NCI-H748 (cell line): ENCODE measurements at regions not wholly inside any gene's neighbourhood (a gene's known extent, or its start where the extent isn't known, plus 50 kb on each side); places are given as distances from the start of the nearest gene placed in this dataset.

Experiments
- DNase-seq: peaks from one replicate; lab custom pipeline; 2025; ENCODE audit not compliant: unreplicated experiment; lab: John Stamatoyannopoulos, UW

- no peak for DNase-seq
Observed at GRCh38 chr10:121069061-121069850, 218.1 kb downstream of the WDR11 start.

DNA sequence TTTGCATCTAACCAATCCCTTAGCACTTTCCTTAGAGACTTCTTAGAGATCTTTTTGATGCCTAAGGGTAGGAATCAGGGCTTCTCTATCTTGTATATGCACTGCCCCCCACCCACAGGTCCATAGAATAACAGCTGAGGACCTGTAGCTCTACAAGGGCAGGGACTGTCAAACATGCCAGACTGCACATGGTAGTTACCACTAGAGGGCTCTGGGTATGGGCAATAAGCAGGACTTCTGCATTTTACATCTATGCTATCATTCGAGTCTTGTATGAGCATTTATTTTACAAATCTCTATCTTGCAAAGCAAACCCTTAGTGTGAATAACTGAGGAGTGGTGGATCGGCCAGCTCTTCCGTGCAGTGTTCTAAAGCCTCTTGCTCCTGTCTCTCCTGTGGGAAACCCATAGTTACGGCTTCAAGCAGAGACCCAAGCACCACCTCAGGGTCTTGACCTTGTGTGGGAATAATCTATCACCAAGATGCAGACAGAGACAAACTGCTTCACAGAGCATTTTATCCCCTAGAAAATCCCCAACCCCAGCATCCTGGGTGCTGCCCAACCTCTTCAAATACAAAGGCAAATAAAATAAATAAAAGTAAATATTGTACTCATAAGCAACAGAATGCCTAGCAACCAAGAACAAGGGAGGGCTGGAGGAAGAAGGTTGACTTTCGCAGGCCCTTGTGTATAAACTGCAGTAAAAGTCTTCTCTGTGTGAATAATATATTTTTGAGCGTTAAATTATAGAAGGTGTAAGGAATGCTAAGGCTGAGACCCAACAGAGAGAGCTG lies 219.3 kb downstream of the WDR11 start:
- peak; percentile 36 for DNase-seq

DNA sequence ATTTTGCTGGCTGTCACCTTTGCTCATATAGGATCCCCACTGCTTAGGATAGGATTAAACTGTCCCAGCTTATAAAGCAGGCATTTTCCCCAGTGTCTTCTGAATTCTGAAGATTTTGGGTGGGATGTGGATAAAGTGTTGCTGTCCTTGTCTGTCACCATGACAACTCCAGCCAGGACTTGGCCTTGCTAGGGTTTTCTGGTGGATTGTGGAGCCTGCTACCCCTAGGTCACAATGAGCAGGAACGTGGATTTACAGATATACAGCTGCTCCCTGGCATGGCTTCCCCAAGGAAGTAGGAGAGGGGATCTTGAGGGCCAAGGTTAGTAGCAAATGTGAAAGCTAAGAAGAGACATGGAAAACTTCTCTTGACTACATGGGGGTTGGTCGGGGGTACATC lies 220.7 kb downstream of the WDR11 start:
- DNase-seq = no peak

DNA sequence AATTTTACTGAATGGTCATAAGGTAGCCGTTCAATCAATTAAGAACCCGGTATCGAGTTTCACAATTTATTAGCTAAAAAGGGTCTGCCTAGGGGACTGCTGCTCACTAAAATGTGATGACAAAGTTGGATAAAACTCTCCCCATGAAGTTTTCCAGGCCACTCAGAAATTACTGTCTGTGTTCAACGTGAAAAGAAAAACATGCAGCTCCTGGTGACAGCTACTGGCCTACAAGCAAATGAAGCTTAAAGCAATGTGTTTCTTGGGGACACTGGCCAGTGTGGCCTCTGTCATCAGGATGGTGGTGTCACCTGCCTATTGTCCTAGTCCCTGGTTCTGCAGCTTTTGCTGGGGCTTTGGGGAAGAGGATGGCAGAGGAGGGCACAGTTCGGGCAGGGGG lies 222.6 kb downstream of the WDR11 start:
- no peak for DNase-seq

- DNase-seq = no peak
Observed at GRCh38 chr10:121076776-121077715, 225.9 kb downstream of the WDR11 start.

- no peak for DNase-seq
Observed at GRCh38 chr10:121078036-121078435, 226.9 kb downstream of the WDR11 start.

DNA sequence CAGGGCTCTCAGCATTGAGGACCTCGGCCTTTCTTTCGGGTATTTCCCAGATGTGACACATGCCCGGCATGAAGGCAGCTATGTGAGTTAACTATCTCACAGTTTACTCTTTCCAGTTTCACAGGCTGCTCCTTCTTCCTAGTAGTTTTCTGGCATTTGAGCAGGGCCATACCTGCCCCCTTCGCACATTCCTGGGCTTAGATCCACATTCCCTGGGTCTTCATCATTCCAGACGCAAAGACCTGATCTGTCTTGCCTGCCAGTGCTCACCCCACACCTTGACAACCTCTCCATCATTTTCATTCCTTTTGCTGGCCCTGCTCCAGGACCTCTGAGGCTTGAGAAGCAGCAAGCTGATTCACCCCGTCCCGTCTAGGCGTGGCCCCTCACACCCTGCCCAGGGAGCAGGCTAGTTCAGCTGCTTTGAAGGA lies 227.5 kb downstream of the WDR11 start:
- no peak for DNase-seq

DNA sequence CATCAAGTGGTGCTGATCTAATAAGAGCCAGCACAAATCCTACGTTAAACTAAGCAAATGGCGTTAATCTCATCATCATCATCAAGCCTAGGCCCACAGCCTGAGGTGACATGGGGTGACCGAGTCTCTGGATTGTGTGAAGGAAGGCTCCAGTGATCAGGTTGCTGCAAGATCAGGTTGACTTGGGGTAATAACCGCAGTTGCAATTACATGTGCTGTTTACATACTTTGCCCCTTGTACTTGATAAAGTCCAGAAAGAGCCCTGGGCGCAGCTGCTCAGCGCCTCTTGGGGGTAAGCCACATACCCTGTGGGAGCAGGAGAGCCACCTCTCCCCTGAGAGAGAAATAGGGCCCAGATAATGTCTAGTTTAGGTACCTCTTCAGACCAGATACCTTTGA lies 228.1 kb downstream of the WDR11 start:
- no peak for DNase-seq

DNA sequence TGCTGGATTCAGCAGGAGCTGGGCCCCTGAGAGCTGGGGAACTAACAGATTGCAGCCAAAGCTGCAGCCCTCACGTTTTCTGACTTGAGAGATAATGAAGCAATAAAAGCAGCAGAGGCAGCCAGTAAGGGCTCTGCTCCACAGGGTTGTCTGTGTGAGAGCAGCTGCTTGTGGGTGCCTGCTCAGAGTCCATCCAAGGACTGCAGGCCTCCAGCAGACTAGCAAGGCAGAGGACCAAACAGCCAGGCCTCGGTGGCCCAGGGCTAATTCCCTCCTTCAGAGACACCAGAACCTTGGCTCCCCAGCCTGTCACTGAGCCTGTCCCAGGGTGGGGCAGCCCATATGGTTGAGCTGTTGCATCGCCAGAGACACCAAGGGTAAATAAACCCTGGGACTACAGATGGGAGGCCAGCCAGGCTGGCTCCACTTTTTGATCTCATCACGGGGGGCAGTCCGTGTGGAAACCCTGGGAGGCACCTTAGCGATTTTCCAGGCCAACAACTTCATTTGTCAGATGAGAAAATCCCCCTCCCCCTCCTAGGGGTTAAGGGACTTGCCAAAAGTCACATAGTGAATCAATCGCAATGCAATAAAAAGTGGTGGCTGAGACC lies 229.2 kb downstream of the WDR11 start:
- no peak for DNase-seq

- no peak for DNase-seq
Observed at GRCh38 chr10:121081306-121081705, 230.1 kb downstream of the WDR11 start.

- no peak for DNase-seq
Observed at GRCh38 chr10:121082984-121083383, 231.8 kb downstream of the WDR11 start.

DNA sequence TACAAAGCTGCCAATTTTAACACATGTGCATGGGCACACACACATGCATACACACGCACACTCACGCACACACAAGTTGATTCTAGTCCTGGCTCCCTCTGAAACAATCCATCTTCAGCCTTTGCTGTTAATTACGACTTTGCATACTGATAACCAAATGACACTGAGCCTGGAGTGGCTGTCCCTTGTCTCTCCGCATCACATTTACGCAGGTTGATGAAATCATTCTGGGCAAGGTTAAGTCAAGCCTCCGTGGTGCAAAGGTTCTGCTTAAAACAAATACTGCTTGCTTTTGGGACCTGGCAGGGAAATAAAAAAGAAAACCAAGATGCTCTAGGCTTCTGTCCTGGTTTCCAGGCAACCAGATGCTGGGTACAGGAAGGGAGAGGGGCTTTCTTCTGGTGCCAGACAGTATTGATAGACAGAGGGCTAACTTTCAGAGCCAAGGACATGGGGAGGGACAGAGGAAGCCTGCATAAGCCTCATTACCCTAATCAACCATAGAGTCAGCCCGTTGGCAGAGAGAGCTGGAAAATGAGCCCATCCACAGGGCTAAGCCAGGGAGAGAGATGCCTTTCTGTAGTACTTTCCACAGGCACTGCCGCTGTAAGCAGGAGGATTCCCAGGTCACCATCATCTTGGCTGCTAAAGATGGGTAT lies 233.0 kb downstream of the WDR11 start:
- DNase-seq = no peak

DNA sequence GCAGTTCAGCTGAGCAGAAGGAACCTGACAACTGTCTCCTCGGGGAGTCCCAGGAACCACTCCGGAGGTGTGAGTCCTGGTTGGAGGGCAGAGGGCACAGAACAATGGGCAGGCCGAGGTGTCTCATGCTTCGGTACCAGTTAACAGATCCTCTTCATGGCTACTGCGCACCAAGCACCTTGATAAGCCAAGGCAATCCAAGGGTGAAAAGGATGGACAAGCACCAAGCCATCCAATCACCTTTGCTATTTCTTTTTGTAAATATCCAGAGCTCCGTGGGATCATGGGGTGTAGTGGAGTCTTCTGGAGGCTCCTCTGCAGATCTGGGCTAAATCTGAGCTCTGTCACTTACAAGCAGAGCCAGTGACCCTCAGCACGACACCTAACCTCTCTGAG lies 233.5 kb downstream of the WDR11 start:
- DNase-seq = no peak

DNA sequence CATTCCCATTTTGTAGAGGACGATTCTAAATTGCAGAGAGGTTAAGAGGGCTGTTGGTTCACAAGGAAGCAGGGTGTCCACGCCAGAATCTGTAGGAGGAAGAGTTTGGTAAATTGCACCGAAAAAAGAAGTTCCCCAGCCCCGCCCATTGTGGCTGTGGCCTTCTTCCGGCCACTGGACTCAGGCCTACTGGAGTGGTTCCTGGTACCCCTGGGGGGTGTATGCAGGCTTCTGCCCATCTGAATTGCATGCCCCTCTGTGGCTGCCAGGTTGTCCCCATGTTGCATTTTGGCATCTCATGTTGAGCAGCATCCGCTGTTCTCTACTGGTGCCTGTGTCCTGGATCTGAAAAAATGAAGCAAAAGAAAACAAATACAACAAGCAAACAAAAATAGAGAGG lies 234.2 kb downstream of the WDR11 start:
- DNase-seq = no peak

DNA sequence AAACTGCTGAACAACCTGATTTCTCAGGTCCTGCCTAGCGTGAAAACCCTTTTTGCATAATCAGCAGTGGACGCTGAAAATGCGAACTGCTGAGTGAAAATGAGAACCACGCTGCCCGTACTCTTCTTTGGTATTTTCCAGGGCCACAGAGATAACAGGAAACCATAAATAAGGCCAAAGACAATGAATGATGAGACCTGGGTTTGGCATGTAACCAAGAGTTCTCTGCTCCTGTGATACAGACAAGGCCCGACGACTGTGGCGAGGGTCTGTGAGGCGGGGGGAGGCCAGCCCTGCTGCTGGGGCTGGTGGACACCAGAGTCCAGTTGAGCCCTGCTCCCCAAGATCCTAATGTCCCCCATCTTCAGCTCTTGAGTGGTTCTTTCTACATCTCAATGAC lies 236.0 kb downstream of the WDR11 start:
- DNase-seq = no peak

- DNase-seq = no peak
Observed at GRCh38 chr10:121087688-121088087, 236.5 kb downstream of the WDR11 start.

- DNase-seq = peak; percentile 53
Observed at GRCh38 chr10:121088524-121088923, 237.4 kb downstream of the WDR11 start.

DNA sequence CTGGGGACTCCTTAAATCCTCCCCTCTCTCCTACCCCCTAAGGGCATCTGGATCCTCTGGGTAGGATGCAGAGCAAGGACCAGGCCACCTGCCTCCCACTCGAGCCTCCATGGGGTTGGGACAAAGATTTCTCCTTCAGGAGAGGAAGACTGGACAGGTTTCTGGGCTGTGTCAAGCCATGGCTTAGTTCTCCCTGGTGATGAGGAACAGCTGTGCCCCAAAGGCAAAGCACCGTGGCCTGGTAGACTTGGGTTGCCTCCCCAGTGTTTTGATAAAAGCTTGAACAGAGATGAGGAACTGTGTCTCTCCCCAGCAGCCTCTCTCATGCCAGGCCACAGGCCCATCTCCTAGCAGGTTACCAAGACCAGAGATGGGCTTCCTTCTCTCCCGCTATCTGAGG lies 238.3 kb downstream of the WDR11 start:
- no peak for DNase-seq

GRCh38 chr10:121091961-121092719 lies 241.0 kb downstream of the WDR11 start:
- DNase-seq = no peak

- no peak for DNase-seq
Observed at GRCh38 chr10:121092720-121093095, 241.5 kb downstream of the WDR11 start.
